Thoracic aorta (tissue), 2 donors: ENCODE measurements at regions not wholly inside any gene's neighbourhood (a gene's known extent, or its start where the extent isn't known, plus 50 kb on each side); places are given as distances from the start of the nearest gene placed in this dataset.

Source experiments
- ATAC-seq: fragments of 150-250 bp; one replicate; pipeline ENCODE4 v1.8.0; 2017; ENCODE audit warnings: low read depth; ENCODE audit not compliant: insufficient number of reproducible peaks, low FRiP score
- DNase-seq: peaks from one replicate; pipeline ENCODE4 v3.0.0-alpha.2; 2020; ENCODE audit warnings: low spot score
- H3K27ac ChIP-seq, 2 donors: fragments of 200-600 bp; sonication (generic); 1 replicate in 1 of 2; 2 replicates in 1 of 2; pipeline ENCODE4 v1.5.1; 2016; ENCODE audit warnings: mild to moderate bottlenecking in 2 of 2, moderate library complexity in 2 of 2
- H3K27me3 ChIP-seq: fragments of 200-600 bp; sonication (generic); replicated peaks from 2 replicates; pipeline ENCODE4 v1.6.0; 2016; ENCODE audit warnings: mild to moderate bottlenecking; ENCODE audit not compliant: insufficient read depth
- H3K36me3 ChIP-seq: fragments of 200-600 bp; sonication (generic); one replicate; pipeline ENCODE4 v1.5.1; 2016
- H3K4me1 ChIP-seq, 2 donors: fragments of 200-600 bp; sonication (generic); 1 replicate in 1 of 2; 2 replicates in 1 of 2; pipeline versions ENCODE4 v1.5.1 to v1.6.0; 2016; ENCODE audit warnings: low read depth in 2 of 2, mild to moderate bottlenecking in 1 of 2; ENCODE audit not compliant: control insufficient read depth in 1 of 2
- H3K4me3 ChIP-seq: fragments of 200-600 bp; sonication (generic); 2 replicates; pipeline ENCODE4 v1.5.1; 2016; ENCODE audit warnings: mild to moderate bottlenecking
- H3K9me3 ChIP-seq: fragments of 200-600 bp; sonication (generic); 2 replicates; pipeline ENCODE4 v1.5.1; 2016
- TF ChIP-seq, protein P1 (sequence below): fragments of 200-600 bp; sonication (generic); IDR thresholded peaks from one replicate; pipeline ENCODE4 v1.5.1; 2019; ENCODE audit warnings: antibody characterized with exemption

DNA sequence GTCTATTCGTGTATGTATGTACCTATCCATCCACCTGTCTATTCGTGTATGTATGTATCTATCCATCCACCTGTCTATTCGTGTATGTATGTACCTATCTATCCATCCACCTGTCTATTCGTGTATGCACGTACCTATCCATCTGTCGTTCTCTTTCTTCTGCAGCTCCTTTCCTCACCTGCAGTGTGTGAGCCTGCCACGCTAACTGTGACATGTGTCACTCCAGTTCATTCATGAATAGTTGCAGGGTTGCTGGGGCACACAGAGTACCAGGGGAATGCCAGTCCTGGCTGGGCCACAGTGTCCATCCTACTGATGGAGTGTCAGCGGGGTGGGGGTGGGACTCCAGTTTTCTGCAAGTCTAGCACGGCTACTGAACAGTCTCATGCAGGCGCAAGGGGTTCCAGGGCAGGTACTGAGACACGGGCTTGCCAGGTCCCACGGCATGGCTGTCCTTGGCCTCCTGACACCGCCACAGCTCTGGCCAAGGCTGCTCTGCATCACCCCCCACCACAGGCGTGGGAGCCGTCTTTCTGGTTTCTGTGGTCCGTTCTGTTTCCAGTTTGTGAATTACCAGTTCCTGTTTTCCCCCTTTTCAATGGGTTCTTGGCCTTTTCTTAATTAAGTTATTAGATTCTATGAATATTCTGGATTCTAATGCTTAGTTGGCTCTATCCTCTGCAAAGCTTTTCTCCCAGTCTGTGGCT lies 88.8 kb upstream of the CLDN5 start:
- DNase-seq = no peak
- ATAC-seq = no peak
- no peak overlapping the region for H3K4me3 ChIP-seq

DNA sequence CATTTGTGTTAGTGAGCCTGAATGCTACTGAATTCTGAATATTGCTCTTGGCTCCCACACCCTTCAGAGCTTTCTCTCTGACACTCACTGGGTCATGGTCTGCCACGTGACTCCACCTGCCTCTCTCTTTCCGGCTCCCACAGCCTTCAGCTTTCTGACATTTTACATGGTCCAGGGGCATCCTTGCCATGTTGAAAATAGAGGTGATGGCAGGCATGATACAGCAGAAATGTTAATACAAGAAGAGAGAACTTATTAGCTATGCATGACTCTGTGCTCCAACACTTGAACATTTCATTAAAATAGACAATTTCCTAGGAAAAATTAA lies 90.3 kb upstream of the CLDN5 start:
- DNase-seq (no peak), ATAC-seq (no peak)
- H3K9me3 ChIP-seq = no peaks in the 10 kb centered on the region
- TF ChIP-seq, protein P1, sequence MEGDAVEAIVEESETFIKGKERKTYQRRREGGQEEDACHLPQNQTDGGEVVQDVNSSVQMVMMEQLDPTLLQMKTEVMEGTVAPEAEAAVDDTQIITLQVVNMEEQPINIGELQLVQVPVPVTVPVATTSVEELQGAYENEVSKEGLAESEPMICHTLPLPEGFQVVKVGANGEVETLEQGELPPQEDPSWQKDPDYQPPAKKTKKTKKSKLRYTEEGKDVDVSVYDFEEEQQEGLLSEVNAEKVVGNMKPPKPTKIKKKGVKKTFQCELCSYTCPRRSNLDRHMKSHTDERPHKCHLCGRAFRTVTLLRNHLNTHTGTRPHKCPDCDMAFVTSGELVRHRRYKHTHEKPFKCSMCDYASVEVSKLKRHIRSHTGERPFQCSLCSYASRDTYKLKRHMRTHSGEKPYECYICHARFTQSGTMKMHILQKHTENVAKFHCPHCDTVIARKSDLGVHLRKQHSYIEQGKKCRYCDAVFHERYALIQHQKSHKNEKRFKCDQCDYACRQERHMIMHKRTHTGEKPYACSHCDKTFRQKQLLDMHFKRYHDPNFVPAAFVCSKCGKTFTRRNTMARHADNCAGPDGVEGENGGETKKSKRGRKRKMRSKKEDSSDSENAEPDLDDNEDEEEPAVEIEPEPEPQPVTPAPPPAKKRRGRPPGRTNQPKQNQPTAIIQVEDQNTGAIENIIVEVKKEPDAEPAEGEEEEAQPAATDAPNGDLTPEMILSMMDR = no peak
- H3K4me1 ChIP-seq = no peaks in the 10 kb centered on the region
- H3K4me3 ChIP-seq = no peak overlapping the region
- H3K27me3 ChIP-seq = no peaks in the 10 kb centered on the region
- H3K27ac ChIP-seq = no peak overlapping the region
- H3K36me3 ChIP-seq = no peaks in the 10 kb centered on the region

More for the DNA sequence above, 88.8 kb upstream of the CLDN5 start:
- Histone ChIP-seq H3K27me3 (no peaks in the 10 kb centered on the region), H3K36me3 (no peaks in the 10 kb centered on the region), H3K4me1 (no peaks in the 10 kb centered on the region), H3K27ac (no peak overlapping the region), H3K9me3 (no peaks in the 10 kb centered on the region)
- TF ChIP-seq, protein P1 = no peak

- Histone ChIP-seq H3K9me3 (no peaks in the 10 kb centered on the region), H3K4me1 (no peaks in the 10 kb centered on the region), H3K36me3 (no peaks in the 10 kb centered on the region), H3K4me3 (no peak overlapping the region), H3K27ac (no peak overlapping the region), H3K27me3 (no peaks in the 10 kb centered on the region)
- TF ChIP-seq, protein P1 = no peak
- DNase-seq (no peak), ATAC-seq (no peak)
These were observed 90.8 kb upstream of the CLDN5 start for GRCh38 chr22:19615001-19615461.

GRCh38 chr22:19615867-19616581 lies 91.8 kb upstream of the CLDN5 start:
- TF ChIP-seq, protein P1 = no peak
- H3K4me3 ChIP-seq = no peak overlapping the region
- no peaks in the 10 kb centered on the region for H3K27me3 ChIP-seq
- no peaks in the 10 kb centered on the region for H3K9me3 ChIP-seq
- no peaks in the 10 kb centered on the region for H3K4me1 ChIP-seq
- no peak for DNase-seq
- H3K36me3 ChIP-seq = no peaks in the 10 kb centered on the region
- ATAC-seq = no peak
- H3K27ac ChIP-seq = no peak overlapping the region

GRCh38 chr22:19619144-19620009 lies 94.9 kb upstream of the SEPTIN5 start:
- no peaks in the 10 kb centered on the region for H3K4me1 ChIP-seq
- H3K4me3 ChIP-seq = no peak overlapping the region
- no peak for ATAC-seq
- DNase-seq = no peak
- no peaks in the 10 kb centered on the region for H3K36me3 ChIP-seq
- TF ChIP-seq, protein P1 = no peak
- H3K27ac ChIP-seq = no peak overlapping the region
- H3K27me3 ChIP-seq = no peaks in the 10 kb centered on the region
- H3K9me3 ChIP-seq = no peaks in the 10 kb centered on the region
